GM12878 (cell line): ENCODE measurements at regions not wholly inside any gene's neighbourhood (a gene's known extent, or its start where the extent isn't known, plus 50 kb on each side); places are given as distances from the start of the nearest gene placed in this dataset.

Experiments
- ATAC-seq: fragments of 200-7000 bp; cut with Tn5 transposase; 3 replicates; pipeline ENCODE4 v1.9.1; 2020; ENCODE audit warnings: mild to moderate bottlenecking, moderate library complexity
- BruUV-seq: library from RNA; stranded (reverse); fragments of 400-500 nt; replicated peaks from 2 replicates; lab custom pipeline; 2021; lab: Mats Ljungman, UMichigan
- CTCF ChIA-PET: fragments of 300-600 bp; sonication (Branson Sonifier 250); formaldehyde crosslinking; extraction: SDS; loops from one replicate; lab custom pipeline; 2021; ENCODE audit warnings: inconsistent platforms; lab: Yijun Ruan, JAX
- POLR2A ChIA-PET: fragments of 350-600 bp; formaldehyde crosslinking; extraction: SDS; loops from one replicate; lab custom pipeline; 2021; ENCODE audit warnings: inconsistent platforms; lab: Charles Lee
- RAD21 ChIA-PET: fragments of 300-600 bp; sonication (Branson Sonifier 250); formaldehyde crosslinking; loops from one replicate; lab custom pipeline; 2023; ENCODE audit warnings: antibody characterized with exemption; ENCODE audit not compliant: unreplicated experiment; lab: Charles Lee
- SMC1A ChIA-PET: fragments of 300-600 bp; sonication (Branson Sonifier 250); formaldehyde crosslinking; loops from one replicate; lab custom pipeline; 2023; ENCODE audit not compliant: unreplicated experiment, uncharacterized antibody; lab: Charles Lee
- DNase-seq: peaks from one replicate; pipeline ENCODE4 v3.0.0-alpha.2; 2011; ENCODE audit warnings: low read depth, low spot score
- FAIRE-seq: peaks from 3 replicates; lab custom pipeline; 2011; peaks lifted over from hg19 to GRCh38; lab: Jason Lieb, UNC
- H2AFZ ChIP-seq: 2 replicates; pipeline ENCODE4 v1.6.0; 2011; ENCODE audit warnings: low read depth, low read length, control low read depth; ENCODE audit not compliant: control insufficient read depth
- H3K27ac ChIP-seq: 2 replicates; pipeline ENCODE4 v1.5.1; 2011; ENCODE audit warnings: control low read depth; ENCODE audit not compliant: control insufficient read depth, insufficient read depth
- H3K27me3 ChIP-seq, 2 experiments: replicated peaks in 1 of 2; 2 replicates each; pipeline versions ENCODE4 v1.6.0 to v1.6.1; 2011; ENCODE audit warnings: low read length in 1 of 2; ENCODE audit not compliant: control insufficient read depth in 2 of 2, insufficient read depth in 2 of 2
- H3K36me3 ChIP-seq, 2 experiments: 2 replicates each; pipeline ENCODE4 v1.5.1; 2011; ENCODE audit warnings: low read length in 1 of 2; ENCODE audit not compliant: control insufficient read depth in 2 of 2, insufficient read depth in 2 of 2
- H3K4me1 ChIP-seq: 2 replicates; pipeline ENCODE4 v1.6.1; 2011; ENCODE audit warnings: mild to moderate bottlenecking, low read length, moderate library complexity, mixed read lengths; ENCODE audit not compliant: control insufficient read depth, insufficient read depth
- H3K4me2 ChIP-seq: 2 replicates; pipeline ENCODE4 v1.6.0; 2011; ENCODE audit warnings: control low read depth; ENCODE audit not compliant: control insufficient read depth, insufficient read depth
- H3K4me3 ChIP-seq: fragments of 200-600 bp; sonication (generic); 2 replicates; pipeline ENCODE4 v1.5.1; 2016
- H3K79me2 ChIP-seq: 2 replicates; pipeline ENCODE4 v1.6.0; 2011; ENCODE audit warnings: low read length; ENCODE audit not compliant: control insufficient read depth, insufficient read depth
- H3K9ac ChIP-seq: 2 replicates; pipeline ENCODE4 v1.8.0; 2011; ENCODE audit warnings: low read length, control low read depth, mixed read lengths; ENCODE audit not compliant: control insufficient read depth, insufficient read depth
- H3K9me3 ChIP-seq: replicated peaks from 3 replicates; pipeline ENCODE4 v1.5.1; 2011; ENCODE audit warnings: mild to moderate bottlenecking, low read length; ENCODE audit not compliant: control insufficient read depth, insufficient read depth
- H4K20me1 ChIP-seq: 2 replicates; pipeline ENCODE4 v1.6.0; 2011; ENCODE audit not compliant: control insufficient read depth, insufficient read depth
- CEBPZ ChIP-seq: fragments of 150-350 bp; IDR thresholded peaks from 2 replicates; pipeline ENCODE4 v1.6.1; 2016; ENCODE audit warnings: low read depth, low read length
- CHD1 ChIP-seq: IDR thresholded peaks from 2 replicates; pipeline ENCODE4 v1.6.1; 2012; ENCODE audit warnings: low read depth, low read length, improper control_type of control experiment
- HDGF ChIP-seq: fragments of 450-650 bp; IDR thresholded peaks from 2 replicates; pipeline ENCODE4 v1.6.1; 2016; ENCODE audit warnings: antibody characterized with exemption
- MEF2A ChIP-seq: IDR thresholded peaks from 2 replicates; pipeline ENCODE4 v1.6.1; 2011; ENCODE audit warnings: low read depth, mild to moderate bottlenecking, low read length, moderate library complexity; ENCODE audit not compliant: insufficient read depth
- MYB ChIP-seq: fragments of 150-350 bp; IDR thresholded peaks from 2 replicates; pipeline ENCODE4 v1.6.1; 2014; ENCODE audit warnings: mild to moderate bottlenecking, low read depth, low read length, borderline replicate concordance
- MYC ChIP-seq: IDR thresholded peaks from 2 replicates; pipeline ENCODE4 v1.6.1; 2011; ENCODE audit warnings: mild to moderate bottlenecking, low read length, moderate library complexity, inconsistent platforms; ENCODE audit not compliant: insufficient read depth, insufficient replicate concordance, insufficient read length, severe bottlenecking
- NFYA ChIP-seq: IDR thresholded peaks from 2 replicates; pipeline ENCODE4 v1.6.1; 2011; ENCODE audit warnings: low read depth, mild to moderate bottlenecking, low read length, improper control_type of control experiment, borderline replicate concordance
- NKRF ChIP-seq: fragments of 450-650 bp; conservative IDR thresholded peaks from 2 replicates; pipeline ENCODE4 v1.6.1; 2017; ENCODE audit warnings: mild to moderate bottlenecking, moderate library complexity
- NR2C1 ChIP-seq: fragments of 450-650 bp; IDR thresholded peaks from 2 replicates; pipeline ENCODE4 v1.6.1; 2017; ENCODE audit warnings: antibody characterized with exemption, mild to moderate bottlenecking, moderate library complexity
- RAD21 ChIP-seq: IDR thresholded peaks from 2 replicates; pipeline ENCODE4 v1.6.1; 2011; ENCODE audit warnings: mild to moderate bottlenecking, low read depth, low read length, moderate library complexity; ENCODE audit not compliant: insufficient read depth
- RCOR1 ChIP-seq: conservative IDR thresholded peaks from 2 replicates; pipeline ENCODE4 v1.6.1; 2012; ENCODE audit warnings: low read depth, low read length, improper control_type of control experiment
- ZNF24 ChIP-seq: fragments of 450-650 bp; IDR thresholded peaks from 2 replicates; pipeline ENCODE4 v1.6.1; 2017; ENCODE audit warnings: antibody characterized with exemption, mild to moderate bottlenecking
- in situ Hi-C: fragments of 300-500 bp; cut with MboI; formaldehyde crosslinking; loops from 9 replicates; pipeline ENCODE4 v1.14.3; 2018; ENCODE audit warnings: mixed read lengths
- intact Hi-C: fragments of 100-400 bp; cut with micrococcal nuclease; formaldehyde crosslinking; loops from one replicate; pipeline ENCODE4 v1.14.2; 2022; ENCODE audit not compliant: unreplicated experiment

GRCh38 chr9:22838266-22838665 lies 391.6 kb downstream of the DMRTA1 start (continued):
- no peak for TF ChIP-seq CEBPZ
- TF ChIP-seq, all 136 proteins: peak for 0

- intact Hi-C loops = no loop called here
- no peak overlapping the region for H3K4me3 ChIP-seq
- H3K4me1 ChIP-seq = no peaks in the 10 kb centered on the region
- ChIA-PET SMC1A (no interaction called here), CTCF (interaction anchor here (0.5 kb wide), 1 partner anchor 534 kb away, joined by 3 read pairs; no protein-coding TSS in a partner anchor), POLR2A (no interaction called here), RAD21 (no interaction called here)
- no peaks in the 10 kb centered on the region for H3K36me3 ChIP-seq
- no TSS peak for BruUV-seq
- no peak overlapping the region for H3K27ac ChIP-seq
- no peaks in the 10 kb centered on the region for H3K27me3 ChIP-seq
- DNase-seq = no peak
- H3K79me2 ChIP-seq = no peaks in the 10 kb centered on the region
- H3K9me3 ChIP-seq = no peaks in the 10 kb centered on the region; the same call in 2 of the 3 replicates
- no peaks in the 10 kb centered on the region for H4K20me1 ChIP-seq
- in situ Hi-C loops = no loop called here
- FAIRE-seq = no peak
- H2AFZ ChIP-seq = no peak overlapping the region
- H3K9ac ChIP-seq = no peak overlapping the region
- ATAC-seq = no peak
- no peak for TF ChIP-seq HDGF
- no peak for TF ChIP-seq NKRF
- TF ChIP-seq RCOR1 = no peak
- no peak for TF ChIP-seq MYB
- no peak for TF ChIP-seq ZNF24
- TF ChIP-seq MYC = no peak
- TF ChIP-seq RAD21 = no peak
- no peak for TF ChIP-seq MEF2A
- TF ChIP-seq NR2C1 = no peak
- TF ChIP-seq CEBPZ = no peak
- no peak for TF ChIP-seq NFYA
- no peak for TF ChIP-seq CHD1
- no peak overlapping the region for H3K4me2 ChIP-seq
Measured at GRCh38 chr9:22840641-22841040, 394.0 kb downstream of the DMRTA1 start.
